DMS 273 (cell line): ENCODE measurements at regions not wholly inside any gene's neighbourhood (a gene's known extent, or its start where the extent isn't known, plus 50 kb on each side); places are given as distances from the start of the nearest gene placed in this dataset.
A peak's percentile ranks its signal among the peaks of the same experiment; 100 is the strongest.

Source experiments
- DNase-seq: peaks from one replicate; lab custom pipeline; 2025; ENCODE audit not compliant: unreplicated experiment; lab: John Stamatoyannopoulos, UW

- DNase-seq, result no peak
Observed at GRCh38 chr12:112559784-112560183, 141.0 kb downstream of the PTPN11 start.

- DNase-seq, result peak; percentile 5
Observed at GRCh38 chr12:112564160-112564784, 145.5 kb downstream of the PTPN11 start.

GRCh38 chr12:112568641-112569040, 149.9 kb downstream of the PTPN11 start:
- DNase-seq, result no peak

GRCh38 chr12:112570096-112570495, 151.3 kb downstream of the PTPN11 start:
- no peak for DNase-seq

- no peak for DNase-seq
Observed at GRCh38 chr12:112573141-112573540, 154.4 kb downstream of the PTPN11 start.

- DNase-seq, result no peak
Observed at GRCh38 chr12:112574896-112575558, 156.3 kb downstream of the PTPN11 start.

- no peak for DNase-seq
Observed at GRCh38 chr12:112575559-112576067, 156.9 kb downstream of the PTPN11 start.

- DNase-seq, result no peak
Observed at GRCh38 chr12:112577473-112578329, 159.0 kb downstream of the PTPN11 start.

- DNase-seq, result no peak
Observed at GRCh38 chr12:112584266-112584722, 165.5 kb downstream of the PTPN11 start.

- DNase-seq, result no peak
Observed at GRCh38 chr12:112586148-112586783, 167.5 kb downstream of the PTPN11 start.

GRCh38 chr12:112589275-112589674, 170.5 kb downstream of the PTPN11 start:
- no peak for DNase-seq

GRCh38 chr12:112590281-112590680, 171.5 kb downstream of the PTPN11 start:
- no peak for DNase-seq

GRCh38 chr12:112591488-112591887, 172.7 kb downstream of the PTPN11 start:
- DNase-seq, result no peak

GRCh38 chr12:112595410-112595809, 176.7 kb downstream of the PTPN11 start:
- no peak for DNase-seq

- no peak for DNase-seq
Observed at GRCh38 chr12:112597986-112598385, 179.2 kb downstream of the PTPN11 start.

GRCh38 chr12:112598626-112599025, 179.9 kb downstream of the PTPN11 start:
- DNase-seq, result no peak

GRCh38 chr12:112599871-112600270, 181.1 kb downstream of the PTPN11 start:
- DNase-seq, result no peak

GRCh38 chr12:112602150-112602549, 183.4 kb downstream of the PTPN11 start:
- no peak for DNase-seq

- DNase-seq, result no peak
Observed at GRCh38 chr12:112606611-112607365, 184.8 kb upstream of the RPH3A start.

- no peak for DNase-seq
Observed at GRCh38 chr12:112607427-112607826, 184.1 kb upstream of the RPH3A start.
